Omental fat pad (tissue), 3 donors: ENCODE measurements at regions not wholly inside any gene's neighbourhood (a gene's known extent, or its start where the extent isn't known, plus 50 kb on each side); places are given as distances from the start of the nearest gene placed in this dataset.

ENCODE experiments used
- ATAC-seq: fragments of 150-250 bp; one replicate; pipeline ENCODE4 v1.9.1; 2016; ENCODE audit warnings: mild to moderate bottlenecking, moderate library complexity; ENCODE audit not compliant: low FRiP score
- DNase-seq: peaks from one replicate; pipeline ENCODE4 v3.0.0-alpha.2; 2019; ENCODE audit warnings: low spot score
- TF ChIP-seq, protein P1 (sequence below), 3 donors: fragments of 450-650 bp; IDR thresholded peaks; one replicate each; pipeline ENCODE4 v1.5.1; 2016 to 2017; ENCODE audit warnings: antibody characterized with exemption in 3 of 3, mild to moderate bottlenecking in 3 of 3, moderate library complexity in 2 of 3

GRCh38 chr16:65334081-65334480 is 212.2 kb upstream of the CDH11 start:
- no peak for DNase-seq
- TF ChIP-seq, protein P1, sequence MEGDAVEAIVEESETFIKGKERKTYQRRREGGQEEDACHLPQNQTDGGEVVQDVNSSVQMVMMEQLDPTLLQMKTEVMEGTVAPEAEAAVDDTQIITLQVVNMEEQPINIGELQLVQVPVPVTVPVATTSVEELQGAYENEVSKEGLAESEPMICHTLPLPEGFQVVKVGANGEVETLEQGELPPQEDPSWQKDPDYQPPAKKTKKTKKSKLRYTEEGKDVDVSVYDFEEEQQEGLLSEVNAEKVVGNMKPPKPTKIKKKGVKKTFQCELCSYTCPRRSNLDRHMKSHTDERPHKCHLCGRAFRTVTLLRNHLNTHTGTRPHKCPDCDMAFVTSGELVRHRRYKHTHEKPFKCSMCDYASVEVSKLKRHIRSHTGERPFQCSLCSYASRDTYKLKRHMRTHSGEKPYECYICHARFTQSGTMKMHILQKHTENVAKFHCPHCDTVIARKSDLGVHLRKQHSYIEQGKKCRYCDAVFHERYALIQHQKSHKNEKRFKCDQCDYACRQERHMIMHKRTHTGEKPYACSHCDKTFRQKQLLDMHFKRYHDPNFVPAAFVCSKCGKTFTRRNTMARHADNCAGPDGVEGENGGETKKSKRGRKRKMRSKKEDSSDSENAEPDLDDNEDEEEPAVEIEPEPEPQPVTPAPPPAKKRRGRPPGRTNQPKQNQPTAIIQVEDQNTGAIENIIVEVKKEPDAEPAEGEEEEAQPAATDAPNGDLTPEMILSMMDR (IDR thresholded peaks at IDR 0.05): no peak
- no peak for ATAC-seq

GRCh38 chr16:65333283-65333682 is 211.4 kb upstream of the CDH11 start:
- ATAC-seq (no peak), DNase-seq (no peak)
- TF ChIP-seq, protein P1 (IDR thresholded peaks at IDR 0.05): no peak

DNA sequence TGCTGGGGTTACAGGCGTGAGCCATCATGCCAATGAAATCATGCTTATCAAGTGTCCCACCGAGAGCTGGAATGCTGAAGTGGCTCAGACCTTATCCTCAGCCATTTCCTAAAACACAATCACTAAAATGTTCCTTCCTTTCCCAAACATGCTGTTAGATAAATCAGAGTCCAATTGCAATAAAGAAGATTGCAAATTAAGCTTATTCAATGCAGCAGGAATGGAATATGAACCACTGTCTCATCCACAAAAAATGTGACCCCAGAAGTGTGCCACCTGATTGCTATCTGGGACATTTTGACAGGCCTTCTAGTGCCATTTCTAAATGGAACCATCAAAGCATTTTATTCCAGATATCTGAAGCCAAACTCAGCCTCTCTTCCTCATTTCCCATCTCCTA is 205.5 kb upstream of the CDH11 start:
- ATAC-seq (no peak), DNase-seq (no peak)
- TF ChIP-seq, protein P1 (IDR thresholded peaks at IDR 0.05): no peak

DNA sequence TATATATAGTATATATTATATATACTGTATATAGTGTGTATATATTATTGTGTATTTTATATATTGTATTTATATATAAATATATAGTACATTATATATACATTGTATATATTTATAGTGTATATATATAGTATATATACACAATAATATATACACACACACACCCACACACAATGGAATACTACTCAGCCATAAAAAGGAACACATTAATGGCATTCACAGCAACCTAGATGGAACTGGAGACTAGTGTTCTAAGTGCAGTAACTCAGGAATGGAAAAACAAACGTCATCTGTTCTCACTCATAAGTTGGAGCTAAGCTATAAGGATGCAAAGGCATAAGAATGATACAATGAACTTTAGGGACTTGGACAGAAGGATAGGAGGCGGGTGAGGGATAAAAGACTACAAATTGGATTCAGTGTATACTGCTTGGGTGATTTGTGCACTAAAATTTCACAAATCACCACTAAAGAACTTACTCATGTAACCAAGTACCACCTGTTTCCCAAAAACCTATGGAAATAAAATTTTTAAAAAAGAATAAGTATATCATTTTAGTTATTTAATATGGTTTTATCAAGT is 201.9 kb upstream of the CDH11 start:
- TF ChIP-seq, protein P1 (IDR thresholded peaks at IDR 0.05): no peak
- ATAC-seq: no peak

GRCh38 chr16:65319621-65320231 is 197.9 kb upstream of the CDH11 start:
- TF ChIP-seq, protein P1 (IDR thresholded peaks at IDR 0.05): no peak
- ATAC-seq (no peak), DNase-seq (no peak)

More for the DNA sequence above, 201.9 kb upstream of the CDH11 start:
- DNase-seq: no peak

GRCh38 chr16:65318590-65319257 is 196.9 kb upstream of the CDH11 start:
- TF ChIP-seq, protein P1 (IDR thresholded peaks at IDR 0.05): no peak
- ATAC-seq (no peak), DNase-seq (no peak)

- ATAC-seq: no peak
- no peak for DNase-seq
- TF ChIP-seq, protein P1 (IDR thresholded peaks at IDR 0.05): no peak
These were observed 196.3 kb upstream of the CDH11 start for GRCh38 chr16:65318138-65318537.
